Endothelial cell of umbilical vein (primary cell): ENCODE measurements at regions not wholly inside any gene's neighbourhood (a gene's known extent, or its start where the extent isn't known, plus 50 kb on each side); places are given as distances from the start of the nearest gene placed in this dataset.

Experiments used
- BruUV-seq: library from RNA; stranded (reverse); fragments of 400-500 nt; replicated peaks from 2 replicates; lab custom pipeline; 2021; lab: Mats Ljungman, UMichigan
- CTCF ChIA-PET: fragments of 300-600, 350-600 bp; sonication (Branson Sonifier 250); formaldehyde crosslinking; loops from one replicate; lab custom pipeline; 2021; ENCODE audit warnings: antibody characterized with exemption, inconsistent platforms; lab: Charles Lee
- POLR2A ChIA-PET: fragments of 300-600, 350-600 bp; sonication (Branson Sonifier 250); formaldehyde crosslinking; loops from one replicate; lab custom pipeline; 2021; ENCODE audit warnings: antibody characterized with exemption, inconsistent platforms; lab: Charles Lee
- DNase-seq: peaks from one replicate; pipeline ENCODE4 v3.0.0-alpha.2; 2011; ENCODE audit warnings: low read depth, low spot score
- FAIRE-seq: peaks from 2 replicates; lab custom pipeline; 2011; peaks lifted over from hg19 to GRCh38; lab: Jason Lieb, UNC
- H2AFZ ChIP-seq: 2 replicates; pipeline ENCODE4 v1.6.0; 2012; ENCODE audit warnings: low read depth, low read length, control low read depth, inconsistent platforms
- H3K27ac ChIP-seq: 2 replicates; pipeline ENCODE4 v1.5.1; 2011; ENCODE audit warnings: low read depth, mild to moderate bottlenecking, control low read depth, low read length, moderate library complexity; ENCODE audit not compliant: insufficient read depth
- H3K27me3 ChIP-seq, 2 experiments: 2 replicates each; pipeline versions ENCODE4 v1.6.0 to v1.6.1; 2011; ENCODE audit warnings: low read length in 2 of 2, mixed read lengths in 1 of 2; ENCODE audit not compliant: control insufficient read depth in 2 of 2, insufficient read depth in 2 of 2
- H3K36me3 ChIP-seq, 2 experiments: 2 replicates in 1 of 2; 3 replicates in 1 of 2; pipeline ENCODE4 v1.5.1; 2011; ENCODE audit warnings: low read length in 2 of 2, mild to moderate bottlenecking in 1 of 2, moderate library complexity in 1 of 2; ENCODE audit not compliant: control insufficient read depth in 2 of 2, insufficient read depth in 2 of 2; ENCODE audit errors: extremely low read depth in 1 of 2
- H3K4me1 ChIP-seq: 3 replicates; pipeline ENCODE4 v1.5.1; 2011; ENCODE audit warnings: mild to moderate bottlenecking, low read length; ENCODE audit not compliant: control insufficient read depth, insufficient read depth; ENCODE audit errors: extremely low read depth
- H3K4me2 ChIP-seq: 2 replicates; pipeline ENCODE4 v1.6.1; 2011; ENCODE audit warnings: low read length, control low read depth, mixed read lengths; ENCODE audit not compliant: insufficient read depth
- H3K4me3 ChIP-seq, 3 experiments: fragments of 200-600 bp in 1 of 3; sonication (generic), shearing (Covaris generic) in 1 of 3; replicated peaks in 1 of 3; 2 replicates each; pipeline ENCODE4 v1.5.1; 2011 to 2016; ENCODE audit warnings: control low read depth in 3 of 3, low read length in 3 of 3, mild to moderate bottlenecking in 2 of 3, inconsistent platforms in 1 of 3, low read depth in 1 of 3, moderate library complexity in 1 of 3; ENCODE audit not compliant: insufficient read depth in 1 of 3
- H3K79me2 ChIP-seq: 2 replicates; pipeline ENCODE4 v1.6.0; 2012; ENCODE audit warnings: low read length, inconsistent platforms; ENCODE audit not compliant: control insufficient read depth, insufficient read depth
- H3K9ac ChIP-seq: replicated peaks from 2 replicates; pipeline ENCODE3; 2011; ENCODE audit warnings: low read length, control low read depth; ENCODE audit not compliant: insufficient read depth; ENCODE audit errors: extremely low read depth
- H3K9me1 ChIP-seq: replicated peaks from 3 replicates; pipeline ENCODE4 v1.6.0; 2011; ENCODE audit warnings: mild to moderate bottlenecking, low read length; ENCODE audit not compliant: control insufficient read depth, insufficient read depth; ENCODE audit errors: extremely low read depth
- H3K9me3 ChIP-seq: replicated peaks from 2 replicates; pipeline ENCODE4 v1.5.1; 2012; ENCODE audit warnings: low read length, inconsistent platforms; ENCODE audit not compliant: control insufficient read depth, insufficient read depth
- H4K20me1 ChIP-seq: replicated peaks from 2 replicates; pipeline ENCODE3; 2011; ENCODE audit warnings: mild to moderate bottlenecking, low read length; ENCODE audit not compliant: control insufficient read depth, insufficient read depth; ENCODE audit errors: extremely low read depth
- CTCF ChIP-seq, 2 donors: IDR thresholded peaks; 1 replicate in 1 of 2; 2 replicates in 1 of 2; pipeline ENCODE4 v1.5.1; 2011; ENCODE audit warnings: low read length in 2 of 2, mild to moderate bottlenecking in 2 of 2, moderate library complexity in 2 of 2, control low read depth in 1 of 2, inconsistent platforms in 1 of 2, low read depth in 1 of 2; ENCODE audit not compliant: insufficient read depth in 1 of 2; ENCODE audit errors: extremely low read depth in 1 of 2
- EZH2 ChIP-seq: IDR thresholded peaks from 2 replicates; pipeline ENCODE4 v1.6.1; 2012; ENCODE audit warnings: borderline replicate concordance, low read depth, mild to moderate bottlenecking, moderate library complexity, low read length, inconsistent platforms; ENCODE audit not compliant: severe bottlenecking
- FOS ChIP-seq: IDR thresholded peaks from 2 replicates; pipeline ENCODE4 v1.6.1; 2011; ENCODE audit warnings: mild to moderate bottlenecking, low read length, moderate library complexity, borderline replicate concordance; ENCODE audit not compliant: insufficient read depth
- GATA2 ChIP-seq: IDR thresholded peaks from 2 replicates; pipeline ENCODE4 v1.7.0; 2011; ENCODE audit warnings: low read depth, mild to moderate bottlenecking, moderate library complexity, mixed read lengths, low read length; ENCODE audit not compliant: insufficient read length, insufficient read depth
- JUN ChIP-seq: IDR thresholded peaks from 2 replicates; pipeline ENCODE4 v1.6.1; 2011; ENCODE audit warnings: borderline replicate concordance, low read depth; ENCODE audit not compliant: insufficient read length, insufficient read depth
- MAX ChIP-seq: IDR thresholded peaks from 2 replicates; pipeline ENCODE4 v1.6.1; 2011; ENCODE audit not compliant: insufficient read depth, insufficient read length
- MYC ChIP-seq: IDR thresholded peaks from one replicate; pipeline ENCODE4 v1.6.1; 2011; ENCODE audit warnings: mild to moderate bottlenecking, low read depth, low read length
- POLR2A ChIP-seq: IDR thresholded peaks from 2 replicates; pipeline ENCODE4 v1.6.1; 2012; ENCODE audit warnings: low read depth, mild to moderate bottlenecking, control low read depth, low read length
- POLR2AphosphoS5 ChIP-seq: IDR thresholded peaks from 2 replicates; pipeline ENCODE4 v1.6.1; 2012; ENCODE audit warnings: low read depth, mild to moderate bottlenecking, control low read depth, low read length, moderate library complexity; ENCODE audit not compliant: insufficient read depth
- dilution Hi-C: fragments of 300-500 bp; cut with MboI; formaldehyde crosslinking; loops from one replicate; pipeline ENCODE4 v1.15.0; 2019; ENCODE audit warnings: low sequenced_read_pairs; ENCODE audit not compliant: extremely low pct_ligation_motif_present
- intact Hi-C: fragments of 100-400 bp; cut with micrococcal nuclease; formaldehyde crosslinking; loops from one replicate; pipeline ENCODE4 v1.10.0; 2022

- TF ChIP-seq POLR2AphosphoS5 (no peak), CTCF (IDR thresholded peaks at IDR 0.05; ENCODE audit: extremely low read depth in 1 of 2, insufficient read depth in 1 of 2, low read depth in 1 of 2, low read length in 2 of 2) (no peak), JUN (no peak), MYC (no peak), MAX (no peak), POLR2A (no peak), EZH2 (no peak), FOS (no peak), GATA2 (no peak)
- intact Hi-C loops = no loop called here
- Histone ChIP-seq H3K4me3 (no peak overlapping the region), H3K36me3 (no peaks in the 10 kb centered on the region), H3K4me1 (no peaks in the 10 kb centered on the region), H4K20me1 (no peaks in the 10 kb centered on the region), H3K9ac (no peak overlapping the region), H3K9me1 (no peaks in the 10 kb centered on the region), H3K27ac (no peak overlapping the region), H2AFZ (no peak overlapping the region), H3K27me3 (no peaks in the 10 kb centered on the region), H3K4me2 (no peak overlapping the region), H3K9me3 (no peaks in the 10 kb centered on the region), H3K79me2 (no peaks in the 10 kb centered on the region)
- FAIRE-seq (no peak), DNase-seq (no peak)
- ChIA-PET POLR2A (no interaction called here), CTCF (no interaction called here)
- no TSS peak for BruUV-seq
- dilution Hi-C loops = no loop called here
These were observed 119.0 kb upstream of the CBLB start for GRCh38 chr3:105987809-105988208.
